ENCODE measurements at regions not wholly inside any gene's neighbourhood (a gene's known extent, or its start where the extent isn't known, plus 50 kb on each side); places are given as distances from the start of the nearest gene placed in this dataset.

DNA sequence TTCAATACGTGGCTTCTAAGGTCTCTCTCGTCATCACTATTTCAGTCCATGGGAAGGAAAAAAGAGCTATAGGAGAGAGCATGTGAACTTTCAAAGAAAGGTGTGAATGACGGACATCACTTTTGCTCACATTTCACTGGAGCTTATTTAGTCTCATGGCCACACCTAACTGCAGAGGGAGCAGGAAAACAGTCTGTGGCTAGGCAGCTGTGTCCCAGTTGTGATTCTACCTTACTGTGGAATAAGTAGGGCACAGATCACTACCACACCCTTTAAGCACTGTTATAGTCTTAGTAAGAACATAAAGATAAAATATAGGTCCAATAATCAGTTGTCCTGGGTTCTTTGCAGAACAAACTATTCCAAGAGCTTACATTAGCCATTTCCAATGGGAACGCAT, 192.9 kb downstream of the NRIP1 start:
- no peak for TF ChIP-seq POLR2AphosphoS5 (IDR thresholded peaks at IDR 0.05; ENCODE audit: low read depth, low read length)
- no peak for TF ChIP-seq TAF1 (IDR thresholded peaks at IDR 0.05; ENCODE audit: borderline replicate concordance, insufficient read depth, low read length)

Measured in PFSK-1 (cell line).